RWPE2 (cell line): ENCODE measurements at regions not wholly inside any gene's neighbourhood (a gene's known extent, or its start where the extent isn't known, plus 50 kb on each side); places are given as distances from the start of the nearest gene placed in this dataset.

Experiments used
- ATAC-seq: fragments of 200-7000 bp; cut with Tn5 transposase; 3 replicates; pipeline ENCODE4 v1.9.1; 2021; ENCODE audit warnings: low read depth
- DNase-seq: peaks from one replicate; pipeline ENCODE4 v3.0.0-alpha.2; 2020; ENCODE audit warnings: low spot score
- H3K27ac ChIP-seq: fragments of 450-650 bp; 2 replicates; pipeline ENCODE4 v1.5.1; 2017; ENCODE audit warnings: mild to moderate bottlenecking; ENCODE audit not compliant: poor library complexity, severe bottlenecking
- H3K27me3 ChIP-seq: fragments of 250-450 bp; sonication (Bioruptor Pico); 2 replicates; pipeline ENCODE4 v1.5.1; 2021; ENCODE audit warnings: mild to moderate bottlenecking, moderate library complexity; ENCODE audit not compliant: insufficient read depth, poor library complexity, severe bottlenecking
- H3K36me3 ChIP-seq: fragments of 250-450 bp; sonication (Bioruptor Pico); 2 replicates; pipeline ENCODE4 v1.5.1; 2020; ENCODE audit warnings: low read depth, mild to moderate bottlenecking, moderate library complexity
- H3K4me1 ChIP-seq: fragments of 250-450 bp; sonication (Bioruptor Pico); 2 replicates; pipeline ENCODE4 v1.5.1; 2021; ENCODE audit warnings: mild to moderate bottlenecking, moderate library complexity; ENCODE audit not compliant: insufficient read depth, poor library complexity, severe bottlenecking
- H3K4me3 ChIP-seq: fragments of 250-450 bp; sonication (Bioruptor Pico); 2 replicates; pipeline ENCODE4 v1.5.1; 2021; ENCODE audit warnings: mild to moderate bottlenecking, moderate library complexity; ENCODE audit not compliant: severe bottlenecking
- H3K9me3 ChIP-seq: fragments of 250-450 bp; sonication (Bioruptor Pico); 2 replicates; pipeline ENCODE4 v1.5.1; 2021; ENCODE audit warnings: mild to moderate bottlenecking, moderate library complexity; ENCODE audit not compliant: severe bottlenecking
- TF ChIP-seq, protein P1 (sequence below): fragments of 450-650 bp; IDR thresholded peaks from one replicate; pipeline ENCODE4 v1.5.1; 2017; ENCODE audit warnings: mild to moderate bottlenecking, moderate library complexity; ENCODE audit not compliant: poor library complexity, severe bottlenecking

DNA sequence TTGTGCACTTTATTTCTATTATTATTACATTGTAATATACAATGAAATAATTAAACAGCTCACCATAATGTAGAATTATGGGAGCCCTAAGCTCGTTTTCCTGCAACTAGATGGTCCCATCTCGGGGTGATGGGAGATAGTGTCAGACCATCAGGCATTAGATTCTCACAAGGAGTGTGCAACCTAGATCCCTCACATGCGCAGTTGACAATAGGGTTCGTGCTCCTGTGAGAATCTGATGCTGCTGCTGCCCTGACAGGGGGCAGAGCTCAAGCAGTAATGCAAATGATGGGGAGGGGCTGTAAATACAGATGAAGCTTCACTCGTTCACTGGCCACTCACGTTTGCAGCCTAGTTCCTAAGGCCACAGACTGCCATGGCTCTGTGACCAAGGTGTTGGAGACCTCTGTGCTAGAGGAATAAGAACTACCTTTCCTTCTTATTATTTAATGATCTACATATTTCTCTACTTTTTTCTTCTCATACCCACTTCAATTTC, 492.9 kb upstream of the INTU start:
- DNase-seq (no peak), ATAC-seq (no peak)
- H3K27me3 ChIP-seq: no peaks in the 10 kb centered on the region
- H3K4me1 ChIP-seq: no peaks in the 10 kb centered on the region
- no peak overlapping the region for H3K27ac ChIP-seq
- no peaks in the 10 kb centered on the region for H3K36me3 ChIP-seq
- TF ChIP-seq, protein P1, sequence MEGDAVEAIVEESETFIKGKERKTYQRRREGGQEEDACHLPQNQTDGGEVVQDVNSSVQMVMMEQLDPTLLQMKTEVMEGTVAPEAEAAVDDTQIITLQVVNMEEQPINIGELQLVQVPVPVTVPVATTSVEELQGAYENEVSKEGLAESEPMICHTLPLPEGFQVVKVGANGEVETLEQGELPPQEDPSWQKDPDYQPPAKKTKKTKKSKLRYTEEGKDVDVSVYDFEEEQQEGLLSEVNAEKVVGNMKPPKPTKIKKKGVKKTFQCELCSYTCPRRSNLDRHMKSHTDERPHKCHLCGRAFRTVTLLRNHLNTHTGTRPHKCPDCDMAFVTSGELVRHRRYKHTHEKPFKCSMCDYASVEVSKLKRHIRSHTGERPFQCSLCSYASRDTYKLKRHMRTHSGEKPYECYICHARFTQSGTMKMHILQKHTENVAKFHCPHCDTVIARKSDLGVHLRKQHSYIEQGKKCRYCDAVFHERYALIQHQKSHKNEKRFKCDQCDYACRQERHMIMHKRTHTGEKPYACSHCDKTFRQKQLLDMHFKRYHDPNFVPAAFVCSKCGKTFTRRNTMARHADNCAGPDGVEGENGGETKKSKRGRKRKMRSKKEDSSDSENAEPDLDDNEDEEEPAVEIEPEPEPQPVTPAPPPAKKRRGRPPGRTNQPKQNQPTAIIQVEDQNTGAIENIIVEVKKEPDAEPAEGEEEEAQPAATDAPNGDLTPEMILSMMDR: no peak
- no peak overlapping the region for H3K4me3 ChIP-seq
- no peaks in the 10 kb centered on the region for H3K9me3 ChIP-seq

DNA sequence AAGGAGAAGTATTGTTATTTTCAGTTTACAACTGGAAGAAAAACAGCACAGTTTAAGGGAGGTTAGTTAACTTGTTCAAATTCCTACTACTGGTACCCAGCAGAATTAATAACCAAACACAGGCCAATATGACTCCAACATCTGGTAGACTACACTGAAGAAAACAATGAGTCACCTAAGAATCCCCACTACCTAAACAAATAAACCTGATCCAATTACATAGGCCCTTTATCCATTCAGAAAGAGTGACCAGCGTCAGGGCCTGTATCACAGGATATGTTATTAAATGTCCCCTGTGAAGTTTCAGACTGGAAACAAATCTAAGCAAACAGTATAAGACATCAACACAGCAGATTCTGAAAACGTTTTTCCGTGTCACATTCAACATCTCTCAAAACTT, 492.5 kb upstream of the INTU start:
- ATAC-seq (peak; percentile 29; the same call in 1 of the 3 replicates), DNase-seq (no peak)
- Histone ChIP-seq H3K4me3 (no peak overlapping the region), H3K36me3 (no peaks in the 10 kb centered on the region), H3K27ac (no peak overlapping the region), H3K9me3 (no peaks in the 10 kb centered on the region), H3K27me3 (no peaks in the 10 kb centered on the region), H3K4me1 (no peaks in the 10 kb centered on the region)
- TF ChIP-seq, protein P1: no peak

DNA sequence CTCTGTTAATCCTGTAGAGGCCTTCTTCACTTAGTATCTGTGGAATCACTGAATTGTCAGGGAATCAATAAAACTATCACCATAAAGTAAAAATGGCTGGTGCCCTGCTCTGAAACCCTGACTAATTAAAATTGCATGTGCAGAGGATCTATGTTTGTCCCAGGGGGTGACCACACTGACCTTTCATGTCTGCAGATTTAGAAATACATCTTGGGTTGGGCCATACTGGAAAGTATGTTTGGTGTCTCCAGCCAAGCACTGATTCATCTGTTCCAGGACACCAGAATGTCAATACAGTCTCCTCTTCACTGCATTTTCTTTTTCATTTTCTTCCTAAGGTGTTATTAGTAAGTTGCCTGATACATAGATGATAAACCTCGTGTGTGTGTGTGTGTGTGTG, 490.9 kb upstream of the INTU start:
- TF ChIP-seq, protein P1: no peak
- Histone ChIP-seq H3K9me3 (no peaks in the 10 kb centered on the region), H3K36me3 (no peaks in the 10 kb centered on the region), H3K4me3 (no peak overlapping the region), H3K27ac (no peak overlapping the region), H3K4me1 (no peaks in the 10 kb centered on the region), H3K27me3 (no peaks in the 10 kb centered on the region)
- 0 out of 3 replicates have a peak, but pooled peaks have one; percentile 17 for ATAC-seq
- DNase-seq: no peak

DNA sequence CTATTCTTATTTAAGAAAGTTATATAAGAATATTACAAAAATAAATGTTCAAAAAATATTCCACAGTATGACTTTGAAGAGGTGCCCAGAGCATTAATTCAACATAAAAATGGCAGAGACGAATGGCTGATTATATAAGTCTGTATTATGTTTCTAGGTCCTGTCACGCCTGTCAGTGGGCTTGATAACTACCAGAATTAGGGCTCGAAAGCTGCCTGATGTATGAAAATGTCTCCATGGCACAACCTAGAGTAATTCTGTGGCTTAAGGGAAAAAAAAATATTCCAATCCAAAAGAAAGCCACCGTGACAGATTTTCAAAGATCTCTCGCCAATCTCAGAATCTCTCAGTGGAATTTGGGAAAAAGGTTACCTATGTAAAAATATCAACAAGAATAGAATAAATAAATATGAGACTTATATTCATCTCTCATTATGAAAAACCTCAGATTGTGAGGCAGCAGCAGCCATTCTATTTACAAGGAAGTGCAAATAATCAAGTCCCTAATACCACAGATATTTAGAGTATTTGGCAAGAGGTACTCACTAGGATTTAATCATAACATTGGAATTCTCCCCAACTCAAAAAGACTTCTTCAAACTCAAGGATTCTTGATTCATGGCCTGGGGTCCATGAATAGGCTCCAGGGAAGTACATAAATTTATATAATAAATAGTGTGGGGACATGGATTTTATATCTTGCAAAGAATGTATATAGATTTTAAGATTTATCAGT, 489.1 kb upstream of the INTU start:
- ATAC-seq: peak; percentile 38; the same call in 1 of the 3 replicates
- no peaks in the 10 kb centered on the region for H3K36me3 ChIP-seq

More for the DNA sequence above, 489.1 kb upstream of the INTU start:
- H3K27ac ChIP-seq: no peak overlapping the region
- no peak for DNase-seq
- no peaks in the 10 kb centered on the region for H3K9me3 ChIP-seq
- no peaks in the 10 kb centered on the region for H3K27me3 ChIP-seq
- TF ChIP-seq, protein P1: no peak
- no peaks in the 10 kb centered on the region for H3K4me1 ChIP-seq
- H3K4me3 ChIP-seq: no peak overlapping the region
